AG04449 (cell line): ENCODE measurements at regions not wholly inside any gene's neighbourhood (a gene's known extent, or its start where the extent isn't known, plus 50 kb on each side); places are given as distances from the start of the nearest gene placed in this dataset.

ENCODE experiments used
- CTCF ChIA-PET: fragments of 350-600 bp; formaldehyde crosslinking; extraction: SDS; loops from one replicate; lab custom pipeline; 2021; ENCODE audit warnings: antibody characterized with exemption; lab: Yijun Ruan, JAX
- POLR2A ChIA-PET: fragments of 400-600, 350-600 bp; formaldehyde crosslinking; extraction: SDS; loops from one replicate; lab custom pipeline; 2020; ENCODE audit warnings: antibody characterized with exemption, inconsistent platforms; lab: Yijun Ruan, JAX
- DNase-seq: peaks from one replicate; pipeline ENCODE4 v3.0.0-alpha.2; 2010; ENCODE audit warnings: low read depth, low spot score
- H3K4me3 ChIP-seq: 2 replicates; pipeline ENCODE4 v1.5.1; 2011; ENCODE audit warnings: low read depth, mild to moderate bottlenecking, control low read depth, low read length
- TF ChIP-seq, protein P1 (sequence below): IDR thresholded peaks from one replicate; pipeline ENCODE4 v1.5.1; 2011; ENCODE audit warnings: mild to moderate bottlenecking, moderate library complexity, low read length, control low read depth, inconsistent platforms; ENCODE audit not compliant: insufficient read depth; ENCODE audit errors: missing control alignments

GRCh38 chr10:8992009-8992408, 937.5 kb downstream of the GATA3 start:
- TF ChIP-seq, protein P1, sequence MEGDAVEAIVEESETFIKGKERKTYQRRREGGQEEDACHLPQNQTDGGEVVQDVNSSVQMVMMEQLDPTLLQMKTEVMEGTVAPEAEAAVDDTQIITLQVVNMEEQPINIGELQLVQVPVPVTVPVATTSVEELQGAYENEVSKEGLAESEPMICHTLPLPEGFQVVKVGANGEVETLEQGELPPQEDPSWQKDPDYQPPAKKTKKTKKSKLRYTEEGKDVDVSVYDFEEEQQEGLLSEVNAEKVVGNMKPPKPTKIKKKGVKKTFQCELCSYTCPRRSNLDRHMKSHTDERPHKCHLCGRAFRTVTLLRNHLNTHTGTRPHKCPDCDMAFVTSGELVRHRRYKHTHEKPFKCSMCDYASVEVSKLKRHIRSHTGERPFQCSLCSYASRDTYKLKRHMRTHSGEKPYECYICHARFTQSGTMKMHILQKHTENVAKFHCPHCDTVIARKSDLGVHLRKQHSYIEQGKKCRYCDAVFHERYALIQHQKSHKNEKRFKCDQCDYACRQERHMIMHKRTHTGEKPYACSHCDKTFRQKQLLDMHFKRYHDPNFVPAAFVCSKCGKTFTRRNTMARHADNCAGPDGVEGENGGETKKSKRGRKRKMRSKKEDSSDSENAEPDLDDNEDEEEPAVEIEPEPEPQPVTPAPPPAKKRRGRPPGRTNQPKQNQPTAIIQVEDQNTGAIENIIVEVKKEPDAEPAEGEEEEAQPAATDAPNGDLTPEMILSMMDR: no peak
- no peak overlapping the region for H3K4me3 ChIP-seq
- ChIA-PET POLR2A (no interaction called here), CTCF (no interaction called here)
- DNase-seq: no peak

GRCh38 chr10:8993864-8994263, 939.4 kb downstream of the GATA3 start:
- POLR2A ChIA-PET: no interaction called here
- no peak overlapping the region for H3K4me3 ChIP-seq
- TF ChIP-seq, protein P1: no peak
- no peak for DNase-seq
- CTCF ChIA-PET: no interaction called here

DNA sequence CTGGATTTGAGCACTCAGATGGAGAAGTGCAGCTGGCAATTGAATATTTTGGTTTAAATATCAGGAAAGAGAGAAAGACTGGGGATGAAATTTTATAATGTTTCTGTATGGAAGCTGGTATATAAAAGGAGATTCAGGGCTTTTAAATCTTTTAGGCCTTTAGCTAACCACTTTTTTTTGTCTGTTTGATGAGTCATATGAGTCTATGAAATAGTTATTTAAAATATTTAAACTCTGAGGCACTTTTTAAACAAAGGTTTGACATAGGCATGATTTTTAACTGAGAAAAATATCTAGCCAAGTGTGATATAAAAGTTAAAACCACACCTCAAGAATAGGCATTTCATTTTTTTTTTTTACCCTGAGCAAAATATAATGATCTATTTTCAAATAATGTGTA, 944.3 kb downstream of the GATA3 start:
- no peak for DNase-seq
- TF ChIP-seq, protein P1: no peak
- ChIA-PET CTCF (no interaction called here), POLR2A (no interaction called here)
- H3K4me3 ChIP-seq: no peak overlapping the region

DNA sequence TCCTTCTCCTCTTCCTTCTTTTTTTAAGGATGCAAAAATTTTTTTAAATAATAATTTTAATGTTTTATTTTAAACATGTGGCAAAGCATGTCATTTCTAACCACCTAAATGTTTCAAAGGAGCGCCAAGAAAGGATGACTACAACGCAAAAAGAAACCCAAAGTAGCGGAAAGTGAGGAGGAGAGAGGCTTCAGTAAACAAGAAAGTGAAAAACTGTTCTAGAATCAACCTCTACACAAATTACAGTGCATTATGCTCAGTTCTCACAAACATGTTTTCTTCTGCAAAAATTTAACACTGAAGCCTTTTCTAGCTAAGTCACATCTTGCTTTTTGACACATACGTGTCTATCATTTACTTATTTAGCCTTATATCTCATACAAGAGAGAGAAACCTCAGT, 948.6 kb downstream of the GATA3 start:
- H3K4me3 ChIP-seq: no peak overlapping the region
- no peak for DNase-seq
- TF ChIP-seq, protein P1: no peak
- ChIA-PET CTCF (no interaction called here), POLR2A (no interaction called here)

DNA sequence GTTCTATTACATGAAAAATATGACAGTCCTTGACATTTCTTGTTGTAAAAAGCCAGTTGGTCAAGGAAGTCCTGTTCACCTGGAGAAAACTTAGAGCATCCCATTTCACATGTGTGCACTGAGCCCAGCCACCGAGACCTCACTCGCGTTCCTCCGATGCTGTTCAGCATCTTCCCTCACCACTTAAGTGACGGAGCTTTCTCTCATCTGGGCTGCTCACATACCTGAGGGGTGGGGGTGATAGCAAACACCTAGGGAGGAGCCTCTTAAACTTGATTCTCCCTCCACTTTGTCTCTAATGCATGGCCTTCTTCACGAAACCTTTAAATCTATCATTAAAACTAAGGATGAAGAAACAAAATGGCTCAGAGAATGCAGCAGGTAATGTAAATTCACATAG, 950.2 kb downstream of the GATA3 start:
- CTCF ChIA-PET: no interaction called here
- POLR2A ChIA-PET: no interaction called here
- H3K4me3 ChIP-seq: no peak overlapping the region
- TF ChIP-seq, protein P1: no peak
- DNase-seq: no peak

- DNase-seq: no peak
- CTCF ChIA-PET: no interaction called here
- POLR2A ChIA-PET: no interaction called here
- no peak overlapping the region for H3K4me3 ChIP-seq
- TF ChIP-seq, protein P1: no peak
Observed at GRCh38 chr10:9009505-9009904, 955.0 kb downstream of the GATA3 start.

- no peak overlapping the region for H3K4me3 ChIP-seq
- POLR2A ChIA-PET: no interaction called here
- CTCF ChIA-PET: no interaction called here
- TF ChIP-seq, protein P1: no peak
- DNase-seq: no peak
Observed at GRCh38 chr10:9010093-9010492, 955.6 kb downstream of the GATA3 start.
